Umbilical cord (tissue), 1 donor: ENCODE measurements at regions not wholly inside any gene's neighbourhood (a gene's known extent, or its start where the extent isn't known, plus 50 kb on each side); places are given as distances from the start of the nearest gene placed in this dataset.
A peak's percentile ranks its signal among the peaks of the same experiment; 100 is the strongest.

Experiments
- DNase-seq: peaks from one replicate; pipeline ENCODE4 v3.0.0-alpha.2; 2015; ENCODE audit warnings: low spot score

- DNase-seq = no peak
Observed at GRCh38 chr7:25844102-25844870, 307.7 kb upstream of the NFE2L3 start.

GRCh38 chr7:25845464-25845863 lies 306.5 kb upstream of the NFE2L3 start:
- DNase-seq = no peak

GRCh38 chr7:25846722-25847121 lies 305.3 kb upstream of the NFE2L3 start:
- DNase-seq = peak; percentile 98

GRCh38 chr7:25847336-25848070 lies 304.5 kb upstream of the NFE2L3 start:
- DNase-seq = peak; percentile 82

GRCh38 chr7:25849500-25850184 lies 302.4 kb upstream of the NFE2L3 start:
- DNase-seq = peak; percentile 93

- DNase-seq = no peak
Observed at GRCh38 chr7:25850216-25850615, 301.8 kb upstream of the NFE2L3 start.

GRCh38 chr7:25850735-25851134 lies 301.3 kb upstream of the NFE2L3 start:
- DNase-seq = no peak

GRCh38 chr7:25851332-25852210 lies 300.4 kb upstream of the NFE2L3 start:
- DNase-seq = peak; percentile 94

GRCh38 chr7:25852211-25852938 lies 299.6 kb upstream of the NFE2L3 start:
- DNase-seq = peak; percentile 87

- peak; percentile 25 for DNase-seq
Observed at GRCh38 chr7:25852939-25853271, 299.1 kb upstream of the NFE2L3 start.

- DNase-seq = peak; percentile 23
Observed at GRCh38 chr7:25853314-25853713, 298.7 kb upstream of the NFE2L3 start.

GRCh38 chr7:25854059-25854458 lies 297.9 kb upstream of the NFE2L3 start:
- no peak for DNase-seq

- peak; percentile 99 for DNase-seq
Observed at GRCh38 chr7:25854608-25855497, 297.1 kb upstream of the NFE2L3 start.

GRCh38 chr7:25855854-25856782 lies 295.9 kb upstream of the NFE2L3 start:
- DNase-seq = peak; percentile 74

GRCh38 chr7:25857376-25858067 lies 294.5 kb upstream of the NFE2L3 start:
- no peak for DNase-seq

- DNase-seq = no peak
Observed at GRCh38 chr7:25858200-25858524, 293.8 kb upstream of the NFE2L3 start.

- peak; percentile 40 for DNase-seq
Observed at GRCh38 chr7:25858525-25859411, 293.2 kb upstream of the NFE2L3 start.
